A673 (cell line): ENCODE measurements at regions not wholly inside any gene's neighbourhood (a gene's known extent, or its start where the extent isn't known, plus 50 kb on each side); places are given as distances from the start of the nearest gene placed in this dataset.

Experiments
- BruUV-seq: library from RNA; stranded (reverse); fragments of 400-500 nt; replicated peaks from 2 replicates; lab custom pipeline; 2021; lab: Mats Ljungman, UMichigan
- CTCF ChIA-PET: fragments of 300-600 bp; sonication (Branson Sonifier 250); formaldehyde crosslinking; loops from one replicate; lab custom pipeline; 2022; ENCODE audit warnings: antibody characterized with exemption; lab: Charles Lee
- POLR2A ChIA-PET: fragments of 300-600 bp; sonication (Branson Sonifier 250); formaldehyde crosslinking; loops from one replicate; lab custom pipeline; 2022; ENCODE audit warnings: antibody characterized with exemption; ENCODE audit not compliant: low non-redundant PET; lab: Charles Lee
- DNase-seq: peaks from one replicate; pipeline ENCODE4 v3.0.0-alpha.2; 2015; ENCODE audit warnings: low spot score
- H3K27ac ChIP-seq: fragments of 200-600 bp; sonication (generic); 2 replicates; pipeline ENCODE4 v1.5.1; 2016; ENCODE audit warnings: mixed run types, low read depth, mild to moderate bottlenecking, mixed read lengths, antibody characterized with exemption, low read length; ENCODE audit not compliant: poor library complexity, severe bottlenecking
- H3K27me3 ChIP-seq: fragments of 200-600 bp; sonication (generic); replicated peaks from 2 replicates; pipeline ENCODE4 v1.6.1; 2017; ENCODE audit warnings: mixed run types, low read depth, mild to moderate bottlenecking, mixed read lengths, antibody characterized with exemption, low read length; ENCODE audit not compliant: insufficient read depth, poor library complexity
- H3K36me3 ChIP-seq: fragments of 200-600 bp; sonication (generic); 2 replicates; pipeline ENCODE4 v1.6.1; 2016; ENCODE audit warnings: mixed run types, mild to moderate bottlenecking, mixed read lengths, antibody characterized with exemption, low read length; ENCODE audit not compliant: insufficient read depth, poor library complexity, severe bottlenecking
- H3K4me1 ChIP-seq: fragments of 200-600 bp; sonication (generic); 2 replicates; pipeline ENCODE4 v1.6.1; 2017; ENCODE audit warnings: mixed run types, mild to moderate bottlenecking, mixed read lengths, antibody characterized with exemption, low read length; ENCODE audit not compliant: insufficient read depth, poor library complexity, severe bottlenecking
- H3K4me3 ChIP-seq: fragments of 200-600 bp; sonication (generic); 2 replicates; pipeline ENCODE4 v1.5.1; 2016; ENCODE audit warnings: low read depth, mixed run types, mild to moderate bottlenecking, mixed read lengths, low read length; ENCODE audit not compliant: poor library complexity, severe bottlenecking
- H3K9me3 ChIP-seq: fragments of 200-600 bp; sonication (generic); 2 replicates; pipeline ENCODE4 v1.6.1; 2016; ENCODE audit warnings: mixed run types, low read depth, mild to moderate bottlenecking, mixed read lengths, antibody characterized with exemption, low read length; ENCODE audit not compliant: poor library complexity, severe bottlenecking
- EZH2 ChIP-seq: fragments of 200-600 bp; sonication (generic); IDR thresholded peaks from 2 replicates; pipeline ENCODE4 v1.6.1; 2017; ENCODE audit warnings: borderline replicate concordance, low read depth, mild to moderate bottlenecking, mixed read lengths, antibody characterized with exemption, low read length; ENCODE audit not compliant: poor library complexity, severe bottlenecking
- intact Hi-C: fragments of 100-400 bp; cut with micrococcal nuclease; formaldehyde crosslinking; loops from one replicate; pipeline ENCODE4 v1.10.0; 2022; ENCODE audit not compliant: unreplicated experiment
- TF ChIP-seq, protein P1 (sequence below): fragments of 300-800, 200-600 bp; sonication (generic); conservative IDR thresholded peaks from 2 replicates; pipeline ENCODE4 v1.5.1; 2017; ENCODE audit warnings: low read depth, mild to moderate bottlenecking, antibody characterized with exemption, low read length, moderate library complexity, mixed read lengths

DNA sequence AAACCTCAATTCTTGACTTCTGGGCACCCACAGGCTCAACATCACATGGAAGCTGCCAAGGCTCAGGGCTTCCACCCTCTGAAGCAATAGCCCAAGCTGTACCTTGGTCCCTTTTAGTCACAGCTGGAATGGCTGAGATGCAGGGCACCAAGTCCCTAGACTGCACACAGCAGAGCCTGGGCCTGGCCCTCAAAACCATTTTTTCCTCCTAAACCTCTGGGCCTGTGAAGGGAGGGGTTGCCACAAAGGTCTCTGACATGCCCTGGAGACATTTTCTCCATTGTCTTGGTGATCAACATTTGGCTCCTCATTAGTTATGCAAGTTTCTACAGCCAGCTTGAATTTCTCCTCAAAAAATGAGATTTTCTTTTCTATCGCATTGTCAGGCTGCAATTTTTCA lies 382.7 kb upstream of the RASGEF1B start:
- H3K27ac ChIP-seq, result no peak overlapping the region
- CTCF ChIA-PET, result no interaction called here
- H3K9me3 ChIP-seq, result no peaks in the 10 kb centered on the region
- no peak for DNase-seq
- POLR2A ChIA-PET, result no interaction called here
- H3K36me3 ChIP-seq, result no peaks in the 10 kb centered on the region
- no TSS peak for BruUV-seq
- intact Hi-C loops, result no loop called here
- no peaks in the 10 kb centered on the region for H3K4me1 ChIP-seq
- H3K4me3 ChIP-seq, result no peak overlapping the region
- H3K27me3 ChIP-seq, result no peaks in the 10 kb centered on the region
- TF ChIP-seq, protein P1, sequence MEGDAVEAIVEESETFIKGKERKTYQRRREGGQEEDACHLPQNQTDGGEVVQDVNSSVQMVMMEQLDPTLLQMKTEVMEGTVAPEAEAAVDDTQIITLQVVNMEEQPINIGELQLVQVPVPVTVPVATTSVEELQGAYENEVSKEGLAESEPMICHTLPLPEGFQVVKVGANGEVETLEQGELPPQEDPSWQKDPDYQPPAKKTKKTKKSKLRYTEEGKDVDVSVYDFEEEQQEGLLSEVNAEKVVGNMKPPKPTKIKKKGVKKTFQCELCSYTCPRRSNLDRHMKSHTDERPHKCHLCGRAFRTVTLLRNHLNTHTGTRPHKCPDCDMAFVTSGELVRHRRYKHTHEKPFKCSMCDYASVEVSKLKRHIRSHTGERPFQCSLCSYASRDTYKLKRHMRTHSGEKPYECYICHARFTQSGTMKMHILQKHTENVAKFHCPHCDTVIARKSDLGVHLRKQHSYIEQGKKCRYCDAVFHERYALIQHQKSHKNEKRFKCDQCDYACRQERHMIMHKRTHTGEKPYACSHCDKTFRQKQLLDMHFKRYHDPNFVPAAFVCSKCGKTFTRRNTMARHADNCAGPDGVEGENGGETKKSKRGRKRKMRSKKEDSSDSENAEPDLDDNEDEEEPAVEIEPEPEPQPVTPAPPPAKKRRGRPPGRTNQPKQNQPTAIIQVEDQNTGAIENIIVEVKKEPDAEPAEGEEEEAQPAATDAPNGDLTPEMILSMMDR, result no peak
- no peak for TF ChIP-seq EZH2

GRCh38 chr4:81852031-81852715 lies 380.5 kb upstream of the RASGEF1B start:
- no peaks in the 10 kb centered on the region for H3K4me1 ChIP-seq
- DNase-seq, result no peak
- H3K27ac ChIP-seq, result no peak overlapping the region
- no peaks in the 10 kb centered on the region for H3K36me3 ChIP-seq
- no peaks in the 10 kb centered on the region for H3K9me3 ChIP-seq
- TF ChIP-seq, protein P1, result no peak
- TF ChIP-seq EZH2, result no peak
- no TSS peak for BruUV-seq
- H3K4me3 ChIP-seq, result no peak overlapping the region
- POLR2A ChIA-PET, result no interaction called here
- intact Hi-C loops, result no loop called here
- H3K27me3 ChIP-seq, result no peaks in the 10 kb centered on the region
- CTCF ChIA-PET, result no interaction called here

GRCh38 chr4:81850701-81851100 lies 379.0 kb upstream of the RASGEF1B start:
- Histone ChIP-seq H3K9me3 (no peaks in the 10 kb centered on the region), H3K4me1 (no peaks in the 10 kb centered on the region), H3K27ac (no peak overlapping the region), H3K36me3 (no peaks in the 10 kb centered on the region), H3K4me3 (no peak overlapping the region), H3K27me3 (no peaks in the 10 kb centered on the region)
- BruUV-seq, result no TSS peak
- ChIA-PET POLR2A (no interaction called here), CTCF (no interaction called here)
- DNase-seq, result no peak
- no peak for TF ChIP-seq EZH2
- TF ChIP-seq, protein P1, result no peak
- intact Hi-C loops, result no loop called here
